Activated T-cell treated with anti-CD3 and anti-CD28 coated beads, Interleukin-2, amount 50 U/mL, for 72 hours (primary cell): ENCODE measurements at regions not wholly inside any gene's neighbourhood (a gene's known extent, or its start where the extent isn't known, plus 50 kb on each side); places are given as distances from the start of the nearest gene placed in this dataset.

Experiments used
- ATAC-seq, 2 donors: fragments of 150-1000 bp; cut with Tn5 transposase; replicated peaks in 1 of 2; 2 replicates each; pipeline ENCODE4 v1.10.0; 2021; ENCODE audit warnings: moderate library complexity in 2 of 2, mild to moderate bottlenecking in 1 of 2
- DNase-seq, 2 donors: peaks; one replicate each; pipeline ENCODE4 v3.0.0; 2021 to 2022; ENCODE audit warnings: mixed read lengths in 1 of 2
- H3K27ac Mint-ChIP-seq: one replicate; pipeline ENCODE4 v1.8.0; 2022; ENCODE audit warnings: mild to moderate bottlenecking, moderate library complexity, mixed read lengths
- H3K27me3 Mint-ChIP-seq: one replicate; pipeline ENCODE4 v1.8.0; 2022; ENCODE audit warnings: low read depth, mixed read lengths
- H3K36me3 Mint-ChIP-seq, 2 donors: one replicate each; pipeline ENCODE4 v1.8.0; 2022; ENCODE audit warnings: mixed read lengths in 2 of 2, mild to moderate bottlenecking in 1 of 2; ENCODE audit not compliant: insufficient read depth in 2 of 2
- H3K4me1 Mint-ChIP-seq: one replicate; pipeline ENCODE4 v1.8.0; 2022; ENCODE audit warnings: low read depth, mixed read lengths
- H3K4me3 Mint-ChIP-seq, 2 donors: one replicate each; pipeline ENCODE4 v1.8.0; 2022; ENCODE audit warnings: mild to moderate bottlenecking in 2 of 2, mixed read lengths in 2 of 2, moderate library complexity in 2 of 2
- H3K9me3 Mint-ChIP-seq, 2 donors: one replicate each; pipeline ENCODE4 v1.8.0; 2022; ENCODE audit warnings: mixed read lengths in 2 of 2

DNA sequence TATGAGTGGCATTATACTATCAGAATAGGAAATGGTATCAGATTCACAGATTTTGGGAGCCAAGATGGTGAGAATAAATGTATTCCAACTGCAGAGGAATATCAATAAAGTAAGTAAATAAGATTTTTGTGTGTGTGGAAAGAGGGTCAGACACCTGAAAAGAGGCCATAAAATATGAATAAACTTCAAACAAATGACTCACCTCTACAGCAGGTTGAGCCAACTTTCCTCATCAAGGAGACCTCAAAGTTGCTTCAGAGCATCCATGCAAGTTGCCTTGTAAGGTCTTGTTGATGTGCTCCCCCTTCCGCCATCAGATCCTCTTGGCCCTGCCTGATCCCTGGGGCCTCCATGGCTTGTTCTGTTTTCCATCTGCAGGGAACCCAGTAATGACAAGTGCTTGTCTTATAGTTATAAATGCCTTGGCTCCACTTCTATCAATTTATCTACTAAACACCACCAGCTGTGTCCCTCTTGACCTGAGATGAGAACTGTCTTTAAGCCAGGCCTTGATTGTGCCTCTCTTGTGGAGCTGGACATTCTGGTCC lies 775.6 kb downstream of the LTN1 start:
- H3K27me3 Mint-ChIP-seq, result no peaks in the 10 kb centered on the region
- H3K4me3 Mint-ChIP-seq, result no peak overlapping the region
- H3K36me3 Mint-ChIP-seq, result no peaks in the 10 kb centered on the region
- no peak for ATAC-seq
- H3K9me3 Mint-ChIP-seq, result peaks cover 0 to 2% of the 10 kb centered on the region in 2 donors
- no peak for DNase-seq
- H3K27ac Mint-ChIP-seq, result no peak overlapping the region
- H3K4me1 Mint-ChIP-seq, result no peaks in the 10 kb centered on the region

- no peaks in the 10 kb centered on the region for H3K9me3 Mint-ChIP-seq
- ATAC-seq (no peak), DNase-seq (no peak)
- no peak overlapping the region for H3K27ac Mint-ChIP-seq
- H3K27me3 Mint-ChIP-seq, result no peaks in the 10 kb centered on the region
- H3K4me1 Mint-ChIP-seq, result no peaks in the 10 kb centered on the region
- no peaks in the 10 kb centered on the region for H3K36me3 Mint-ChIP-seq
- H3K4me3 Mint-ChIP-seq, result no peak overlapping the region
These were observed 777.3 kb downstream of the LTN1 start for GRCh38 chr21:28215214-28215954.

GRCh38 chr21:28214786-28215185 lies 777.9 kb downstream of the LTN1 start:
- H3K27ac Mint-ChIP-seq, result no peak overlapping the region
- DNase-seq (no peak), ATAC-seq (no peak)
- no peaks in the 10 kb centered on the region for H3K27me3 Mint-ChIP-seq
- H3K36me3 Mint-ChIP-seq, result no peaks in the 10 kb centered on the region
- H3K4me1 Mint-ChIP-seq, result no peaks in the 10 kb centered on the region
- H3K9me3 Mint-ChIP-seq, result no peaks in the 10 kb centered on the region
- no peak overlapping the region for H3K4me3 Mint-ChIP-seq

GRCh38 chr21:28213261-28213660 lies 779.4 kb downstream of the LTN1 start:
- H3K27me3 Mint-ChIP-seq, result no peaks in the 10 kb centered on the region

DNA sequence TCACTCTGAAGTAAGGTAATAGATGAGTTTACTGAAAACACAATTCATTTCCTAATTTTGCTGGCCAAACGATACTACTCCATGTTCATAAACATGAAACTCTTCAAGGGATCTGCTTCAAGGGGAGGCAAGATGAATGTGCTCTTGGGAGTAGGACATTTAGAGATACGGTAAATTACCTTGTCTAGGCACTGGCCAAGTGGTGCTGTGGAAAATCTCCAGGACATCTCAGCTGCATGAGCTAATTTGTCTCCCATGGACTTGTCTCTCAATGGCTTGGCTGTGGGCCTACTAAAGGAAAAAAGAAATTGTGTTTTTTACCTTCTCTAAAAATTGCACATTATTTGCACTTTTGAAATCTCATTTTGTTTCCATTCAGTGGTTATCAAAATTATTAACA lies 780.6 kb downstream of the LTN1 start:
- no peak overlapping the region for H3K27ac Mint-ChIP-seq
- no peaks in the 10 kb centered on the region for H3K27me3 Mint-ChIP-seq
- no peak for ATAC-seq
- no peaks in the 10 kb centered on the region for H3K9me3 Mint-ChIP-seq
- H3K4me3 Mint-ChIP-seq, result no peak overlapping the region
- no peaks in the 10 kb centered on the region for H3K4me1 Mint-ChIP-seq
- no peaks in the 10 kb centered on the region for H3K36me3 Mint-ChIP-seq
- DNase-seq, result no peak

More at GRCh38 chr21:28213261-28213660, 779.4 kb downstream of the LTN1 start:
- ATAC-seq (no peak), DNase-seq (no peak)
- Mint-ChIP-seq H3K9me3 (no peaks in the 10 kb centered on the region), H3K4me3 (no peak overlapping the region), H3K27ac (no peak overlapping the region), H3K4me1 (no peaks in the 10 kb centered on the region), H3K36me3 (no peaks in the 10 kb centered on the region)

DNA sequence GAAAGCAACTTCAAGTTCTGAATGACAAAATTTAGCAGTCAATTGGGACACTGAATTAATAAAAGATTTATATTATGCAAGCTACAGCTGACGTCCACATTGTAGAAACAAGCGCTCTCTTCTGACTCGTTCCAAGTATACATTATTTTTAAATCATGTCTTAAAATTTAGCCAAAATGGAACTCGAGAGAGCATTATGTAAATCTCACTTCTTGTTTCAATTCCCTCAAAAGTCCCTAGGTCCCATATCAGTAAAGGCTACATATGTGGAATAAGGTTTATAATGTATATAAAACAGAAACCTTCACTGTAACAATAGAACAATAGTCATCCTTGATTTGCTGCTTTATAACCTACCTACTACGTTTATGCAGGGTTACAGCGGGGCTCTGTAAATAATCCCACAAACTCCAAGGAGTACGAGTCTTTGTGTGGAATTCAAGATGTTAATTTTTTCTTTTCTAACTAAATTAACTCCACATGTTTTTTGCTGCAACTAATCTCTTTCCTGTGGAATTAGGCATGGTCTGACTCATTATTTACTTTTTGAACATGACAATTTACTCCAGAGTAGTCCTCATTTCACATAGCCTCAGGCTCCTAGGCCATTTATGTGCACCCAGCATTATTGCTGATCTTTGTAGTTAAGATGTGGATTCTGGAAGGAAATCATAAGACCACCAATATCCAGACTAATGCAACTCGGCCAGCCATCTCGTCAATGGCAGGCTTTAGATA lies 785.1 kb downstream of the LTN1 start:
- no peaks in the 10 kb centered on the region for H3K27me3 Mint-ChIP-seq
- H3K4me3 Mint-ChIP-seq, result no peak overlapping the region
- ATAC-seq (no peak), DNase-seq (no peak)
- no peak overlapping the region for H3K27ac Mint-ChIP-seq
- no peaks in the 10 kb centered on the region for H3K9me3 Mint-ChIP-seq
- no peaks in the 10 kb centered on the region for H3K4me1 Mint-ChIP-seq
- H3K36me3 Mint-ChIP-seq, result no peaks in the 10 kb centered on the region

- Mint-ChIP-seq H3K9me3 (peaks cover 0 to 8% of the 10 kb centered on the region in 2 donors), H3K4me3 (no peak overlapping the region), H3K4me1 (no peaks in the 10 kb centered on the region), H3K36me3 (no peaks in the 10 kb centered on the region), H3K27ac (no peak overlapping the region), H3K27me3 (no peaks in the 10 kb centered on the region)
- DNase-seq, result no peak
- ATAC-seq, result no peak
These were observed 792.0 kb downstream of the LTN1 start for GRCh38 chr21:28200726-28201125.

GRCh38 chr21:28196981-28197380 lies 795.7 kb downstream of the LTN1 start:
- ATAC-seq (no peak), DNase-seq (no peak)
- Mint-ChIP-seq H3K27ac (no peak overlapping the region), H3K9me3 (peaks cover 4 to 13% of the 10 kb centered on the region in 2 donors), H3K27me3 (no peaks in the 10 kb centered on the region), H3K4me1 (no peaks in the 10 kb centered on the region), H3K36me3 (no peaks in the 10 kb centered on the region), H3K4me3 (no peak overlapping the region)

GRCh38 chr21:28193189-28193588 lies 799.5 kb downstream of the LTN1 start:
- no peak for ATAC-seq
- H3K9me3 Mint-ChIP-seq, result peaks cover 6 to 10% of the 10 kb centered on the region in 2 donors
- no peak for DNase-seq
- no peak overlapping the region for H3K4me3 Mint-ChIP-seq
- no peaks in the 10 kb centered on the region for H3K36me3 Mint-ChIP-seq
- no peaks in the 10 kb centered on the region for H3K4me1 Mint-ChIP-seq
- H3K27me3 Mint-ChIP-seq, result no peaks in the 10 kb centered on the region
- no peak overlapping the region for H3K27ac Mint-ChIP-seq

GRCh38 chr21:28186604-28187003 lies 806.1 kb downstream of the LTN1 start:
- Mint-ChIP-seq H3K4me1 (no peaks in the 10 kb centered on the region), H3K27ac (no peak overlapping the region), H3K4me3 (no peak overlapping the region), H3K27me3 (no peaks in the 10 kb centered on the region), H3K36me3 (no peaks in the 10 kb centered on the region), H3K9me3 (peaks cover 3 to 5% of the 10 kb centered on the region in 2 donors)
- DNase-seq, result no peak
- no peak for ATAC-seq

DNA sequence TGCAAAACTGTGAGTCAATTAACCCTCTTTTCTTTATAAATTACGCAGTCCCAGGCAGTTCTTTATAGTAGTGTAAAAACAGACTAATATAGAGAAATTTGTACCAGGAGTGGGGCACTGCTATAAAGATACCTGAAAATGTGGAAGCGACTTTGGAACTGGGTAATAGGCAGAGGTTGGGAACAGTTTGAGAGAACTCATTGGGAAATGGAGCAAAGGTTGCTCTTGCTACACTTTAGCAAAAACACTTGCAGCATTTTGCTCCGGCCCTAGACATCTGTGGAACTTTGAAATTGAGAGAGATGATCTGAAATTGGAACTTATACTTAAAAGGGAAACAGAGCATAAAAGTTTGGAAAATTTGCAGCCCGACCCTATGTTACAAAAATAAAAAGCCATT lies 810.9 kb downstream of the LTN1 start:
- DNase-seq (no peak), ATAC-seq (no peak)
- Mint-ChIP-seq H3K36me3 (no peaks in the 10 kb centered on the region), H3K9me3 (peaks cover 3 to 4% of the 10 kb centered on the region in 2 donors), H3K4me1 (no peaks in the 10 kb centered on the region), H3K27me3 (no peaks in the 10 kb centered on the region), H3K27ac (no peak overlapping the region), H3K4me3 (no peak overlapping the region)

DNA sequence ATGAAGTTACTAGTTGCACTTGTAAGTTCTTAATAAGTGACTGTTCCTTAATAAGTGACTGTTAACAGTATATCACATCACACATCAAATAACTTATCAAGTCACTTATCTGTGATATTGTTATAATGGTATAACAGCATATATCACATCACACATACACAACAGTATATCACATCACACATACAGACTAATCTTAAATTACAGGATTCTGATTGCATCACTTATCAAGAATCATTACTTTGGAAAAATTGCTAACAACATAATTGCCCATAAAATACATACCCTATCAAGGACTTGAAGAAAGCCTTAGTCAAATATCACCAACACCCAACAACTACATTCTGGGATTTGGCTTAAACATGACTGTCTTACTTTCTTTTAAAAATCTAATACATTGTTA lies 813.5 kb downstream of the LTN1 start:
- no peaks in the 10 kb centered on the region for H3K4me1 Mint-ChIP-seq
- peaks cover 3 to 9% of the 10 kb centered on the region in 2 donors for H3K9me3 Mint-ChIP-seq
- H3K27me3 Mint-ChIP-seq, result no peaks in the 10 kb centered on the region
- ATAC-seq (no peak), DNase-seq (no peak)
- no peak overlapping the region for H3K27ac Mint-ChIP-seq
- no peak overlapping the region for H3K4me3 Mint-ChIP-seq
- no peaks in the 10 kb centered on the region for H3K36me3 Mint-ChIP-seq

- H3K27me3 Mint-ChIP-seq, result no peaks in the 10 kb centered on the region
- ATAC-seq, result no peak
- H3K9me3 Mint-ChIP-seq, result peaks cover 3 to 9% of the 10 kb centered on the region in 2 donors
- no peak overlapping the region for H3K4me3 Mint-ChIP-seq
- H3K4me1 Mint-ChIP-seq, result no peaks in the 10 kb centered on the region
- no peak for DNase-seq
- no peaks in the 10 kb centered on the region for H3K36me3 Mint-ChIP-seq
- no peak overlapping the region for H3K27ac Mint-ChIP-seq
These were observed 815.6 kb downstream of the LTN1 start for GRCh38 chr21:28177124-28177523.
